IMR-90 (cell line): ENCODE measurements at regions not wholly inside any gene's neighbourhood (a gene's known extent, or its start where the extent isn't known, plus 50 kb on each side); places are given as distances from the start of the nearest gene placed in this dataset.

Experiments
- ATAC-seq: fragments of 200-7000 bp; cut with Tn5 transposase; 2 replicates; pipeline ENCODE4 v1.9.1; 2020; ENCODE audit warnings: low read depth, mild to moderate bottlenecking, moderate library complexity
- BruUV-seq: library from RNA; stranded (reverse); fragments of 400-500 nt; replicated peaks from 2 replicates; lab custom pipeline; 2021; lab: Mats Ljungman, UMichigan
- CTCF ChIA-PET: fragments of 300-600 bp; formaldehyde crosslinking; extraction: SDS; loops from one replicate; lab custom pipeline; 2021; ENCODE audit warnings: antibody characterized with exemption; lab: Yijun Ruan, JAX
- POLR2A ChIA-PET: fragments of 300-600 bp; sonication (Branson Sonifier 250); formaldehyde crosslinking; loops from one replicate; lab custom pipeline; 2022; ENCODE audit warnings: antibody characterized with exemption; ENCODE audit not compliant: unreplicated experiment; lab: Charles Lee
- DNase-seq: peaks from one replicate; pipeline ENCODE4 v3.0.0; 2013
- H2AFZ ChIP-seq: replicated peaks from 2 replicates; pipeline ENCODE3; 2013; ENCODE audit warnings: low read length, mild to moderate bottlenecking; ENCODE audit not compliant: poor library complexity
- H2AK5ac ChIP-seq: 2 replicates; pipeline ENCODE4 v1.6.1; 2013; ENCODE audit warnings: low read depth, low read length, inconsistent platforms
- H2AK9ac ChIP-seq: replicated peaks from 2 replicates; pipeline ENCODE3; 2013; ENCODE audit warnings: mild to moderate bottlenecking, low read depth, low read length, moderate library complexity; ENCODE audit not compliant: poor library complexity
- H2BK120ac ChIP-seq: 2 replicates; pipeline ENCODE4 v1.6.1; 2013; ENCODE audit warnings: low read depth, low read length, inconsistent platforms
- H2BK15ac ChIP-seq: 3 replicates; pipeline ENCODE4 v1.6.1; 2013; ENCODE audit warnings: low read depth, low read length, inconsistent platforms
- H2BK20ac ChIP-seq: 2 replicates; pipeline ENCODE4 v1.6.1; 2013; ENCODE audit warnings: low read depth, mild to moderate bottlenecking, inconsistent platforms, low read length, moderate library complexity
- H2BK5ac ChIP-seq: 2 replicates; pipeline ENCODE4 v1.6.1; 2013; ENCODE audit warnings: mild to moderate bottlenecking, low read depth, low read length, inconsistent platforms; ENCODE audit not compliant: poor library complexity, severe bottlenecking
- H3K14ac ChIP-seq: replicated peaks from 2 replicates; pipeline ENCODE4 v1.6.1; 2013; ENCODE audit warnings: low read depth, low read length, inconsistent platforms
- H3K18ac ChIP-seq: 2 replicates; pipeline ENCODE4 v1.6.1; 2013; ENCODE audit warnings: low read depth, low read length, control low read depth
- H3K23ac ChIP-seq: 2 replicates; pipeline ENCODE4 v1.6.1; 2013; ENCODE audit warnings: low read depth, low read length, inconsistent platforms
- H3K27ac ChIP-seq: 2 replicates; pipeline ENCODE4 v1.5.1; 2013; ENCODE audit warnings: mild to moderate bottlenecking, control low read depth, low read length; ENCODE audit not compliant: insufficient read depth
- H3K27me3 ChIP-seq: 2 replicates; pipeline ENCODE4 v1.6.1; 2013; ENCODE audit warnings: low read length; ENCODE audit not compliant: control insufficient read depth, insufficient read depth
- H3K36me3 ChIP-seq: 2 replicates; pipeline ENCODE4 v1.6.1; 2013; ENCODE audit warnings: low read length, mixed read lengths; ENCODE audit not compliant: control insufficient read depth, insufficient read depth
- H3K4ac ChIP-seq: 2 replicates; pipeline ENCODE4 v1.6.1; 2013; ENCODE audit warnings: low read depth, low read length, inconsistent platforms
- H3K4me1 ChIP-seq: 2 replicates; pipeline ENCODE4 v1.6.1; 2013; ENCODE audit warnings: low read length, mixed read lengths; ENCODE audit not compliant: control insufficient read depth, insufficient read depth
- H3K4me2 ChIP-seq: 2 replicates; pipeline ENCODE4 v1.6.1; 2013; ENCODE audit warnings: low read depth, mild to moderate bottlenecking, control low read depth, low read length, moderate library complexity
- H3K4me3 ChIP-seq: 2 replicates; pipeline ENCODE4 v1.5.1; 2013; ENCODE audit warnings: low read depth, mild to moderate bottlenecking, control low read depth, low read length, moderate library complexity; ENCODE audit not compliant: insufficient read depth
- H3K56ac ChIP-seq: 2 replicates; pipeline ENCODE4 v1.6.1; 2013; ENCODE audit warnings: low read length, inconsistent platforms; ENCODE audit not compliant: insufficient read depth; ENCODE audit errors: extremely low read depth
- H3K79me1 ChIP-seq, 2 experiments: 2 replicates each; pipeline ENCODE4 v1.6.1; 2013; ENCODE audit warnings: low read length in 2 of 2, inconsistent platforms in 1 of 2, low read depth in 1 of 2
- H3K9ac ChIP-seq: 2 replicates; pipeline ENCODE4 v1.6.1; 2013; ENCODE audit warnings: low read depth, low read length, control low read depth
- H3K9me1 ChIP-seq: 2 replicates; pipeline ENCODE4 v1.6.1; 2013; ENCODE audit warnings: low read length, inconsistent platforms; ENCODE audit not compliant: insufficient read depth
- H3K9me3 ChIP-seq: 2 replicates; pipeline ENCODE4 v1.6.1; 2013; ENCODE audit warnings: low read length; ENCODE audit not compliant: control insufficient read depth, insufficient read depth
- H4K20me1 ChIP-seq: 2 replicates; pipeline ENCODE4 v1.6.1; 2013; ENCODE audit warnings: low read length, inconsistent platforms; ENCODE audit not compliant: insufficient read depth
- H4K5ac ChIP-seq: 2 replicates; pipeline ENCODE4 v1.6.1; 2013; ENCODE audit warnings: mild to moderate bottlenecking, low read depth, low read length, control low read depth
- H4K8ac ChIP-seq, 2 experiments: 2 replicates each; pipeline ENCODE4 v1.6.1; 2013; ENCODE audit warnings: low read depth in 2 of 2, low read length in 2 of 2, control low read depth in 1 of 2, inconsistent platforms in 1 of 2
- H4K91ac ChIP-seq: 2 replicates; pipeline ENCODE4 v1.6.1; 2013; ENCODE audit warnings: low read depth, low read length, inconsistent platforms; ENCODE audit not compliant: insufficient read depth
- BHLHE40 ChIP-seq: fragments of 150-350 bp; IDR thresholded peaks from 2 replicates; pipeline ENCODE4 v1.6.1; 2016; ENCODE audit warnings: mild to moderate bottlenecking, low read depth, low read length
- CEBPB ChIP-seq: IDR thresholded peaks from 2 replicates; pipeline ENCODE4 v1.6.1; 2012; ENCODE audit warnings: low read depth, low read length, improper control_type of control experiment
- CHD1 ChIP-seq: IDR thresholded peaks from 2 replicates; pipeline ENCODE4 v1.6.1; 2012; ENCODE audit warnings: low read depth, low read length, improper control_type of control experiment
- FOS ChIP-seq: fragments of 150-350 bp; IDR thresholded peaks from 2 replicates; pipeline ENCODE4 v1.6.1; 2016; ENCODE audit warnings: low read depth, low read length
- MAFK ChIP-seq: IDR thresholded peaks from 2 replicates; pipeline ENCODE4 v1.6.1; 2012; ENCODE audit warnings: low read depth, low read length, improper control_type of control experiment
- MAZ ChIP-seq: IDR thresholded peaks from 2 replicates; pipeline ENCODE4 v1.6.1; 2012; ENCODE audit warnings: low read depth, mild to moderate bottlenecking, low read length, improper control_type of control experiment, moderate library complexity, borderline replicate concordance
- MXI1 ChIP-seq: IDR thresholded peaks from 2 replicates; pipeline ENCODE4 v1.6.1; 2012; ENCODE audit warnings: low read depth, mild to moderate bottlenecking, low read length, moderate library complexity, borderline replicate concordance
- NFE2L2 ChIP-seq: fragments of 150-350 bp; IDR thresholded peaks from 2 replicates; pipeline ENCODE4 v1.6.1; 2016; ENCODE audit warnings: low read depth, mild to moderate bottlenecking, low read length
- POLR2A ChIP-seq: IDR thresholded peaks from 2 replicates; pipeline ENCODE4 v1.6.1; 2012; ENCODE audit warnings: mild to moderate bottlenecking, low read depth, low read length
- RAD21 ChIP-seq: IDR thresholded peaks from 2 replicates; pipeline ENCODE4 v1.6.1; 2012; ENCODE audit warnings: low read length, improper control_type of control experiment
- RCOR1 ChIP-seq: IDR thresholded peaks from 2 replicates; pipeline ENCODE4 v1.6.1; 2012; ENCODE audit warnings: mild to moderate bottlenecking, low read length, improper control_type of control experiment; ENCODE audit not compliant: insufficient replicate concordance
- RFX5 ChIP-seq: IDR thresholded peaks from 2 replicates; pipeline ENCODE4 v1.8.0; 2012; ENCODE audit warnings: low read depth, mild to moderate bottlenecking, low read length, moderate library complexity
- SMC3 ChIP-seq: fragments of 150-350 bp; IDR thresholded peaks from 2 replicates; pipeline ENCODE4 v1.6.1; 2016; ENCODE audit warnings: low read depth, mild to moderate bottlenecking, antibody characterized with exemption, low read length, moderate library complexity
- dilution Hi-C: fragments of 300-500 bp; cut with HindIII; formaldehyde crosslinking; loops from one replicate; pipeline ENCODE4 v1.14.3; 2018; ENCODE audit warnings: low sequenced_read_pairs; ENCODE audit not compliant: unreplicated experiment
- in situ Hi-C: fragments of 300-500 bp; cut with MboI; formaldehyde crosslinking; loops from 3 replicates; pipeline ENCODE4 v1.14.3; 2019; ENCODE audit warnings: low sequenced_read_pairs, inconsistent platforms, mixed read lengths
- intact Hi-C: fragments of 100-400 bp; cut with micrococcal nuclease; formaldehyde crosslinking; loops from 2 replicates; pipeline ENCODE4 v1.10.0; 2022
- TF ChIP-seq, protein P1 (sequence below): conservative IDR thresholded peaks from 2 replicates; pipeline ENCODE4 v1.5.1; 2012; ENCODE audit warnings: mild to moderate bottlenecking, low read depth, low read length, improper control_type of control experiment
- TF ChIP-seq, protein P2 (sequence below): fragments of 150-350 bp; IDR thresholded peaks from 2 replicates; pipeline ENCODE4 v1.6.1; 2016; ENCODE audit warnings: low read depth, mild to moderate bottlenecking, low read length, moderate library complexity, borderline replicate concordance
- TF ChIP-seq, protein P3 (sequence below): fragments of 150-350 bp; IDR thresholded peaks from 2 replicates; pipeline ENCODE4 v1.6.1; 2017; ENCODE audit warnings: mild to moderate bottlenecking, antibody characterized with exemption, low read length, low read depth

DNA sequence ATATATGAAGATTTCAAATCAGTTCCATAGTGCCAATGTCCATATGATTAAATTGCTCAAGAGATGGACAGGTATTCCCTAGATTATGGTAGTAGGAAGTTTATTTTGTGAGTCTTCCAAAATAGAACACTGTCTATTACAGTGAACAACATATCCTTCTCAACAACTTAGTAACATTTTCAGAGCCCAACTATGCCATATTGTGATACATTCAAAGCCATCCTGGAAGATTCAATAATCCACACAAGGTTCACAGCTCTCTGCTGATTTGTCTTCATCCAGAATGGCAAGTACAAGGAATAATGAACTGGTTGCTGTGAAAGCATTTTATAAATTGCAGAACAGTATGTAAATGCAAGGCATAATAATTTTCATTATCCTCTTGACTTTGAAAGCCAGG lies 213.9 kb downstream of the CHRM2 start:
- no peaks in the 10 kb centered on the region for H3K27me3 ChIP-seq

More for the DNA sequence above, 213.9 kb downstream of the CHRM2 start:
- TF ChIP-seq RCOR1: no peak
- TF ChIP-seq SMC3: no peak
- TF ChIP-seq FOS: no peak
- no peak for TF ChIP-seq RFX5
- TF ChIP-seq CEBPB: no peak
- TF ChIP-seq NFE2L2: no peak
- no peak for TF ChIP-seq RAD21
- no peak for TF ChIP-seq CHD1
- no peak for TF ChIP-seq BHLHE40
- TF ChIP-seq POLR2A: no peak
- no peak for TF ChIP-seq MAFK
- TF ChIP-seq MXI1: no peak
- TF ChIP-seq MAZ: no peak
- TF ChIP-seq, protein P1, sequence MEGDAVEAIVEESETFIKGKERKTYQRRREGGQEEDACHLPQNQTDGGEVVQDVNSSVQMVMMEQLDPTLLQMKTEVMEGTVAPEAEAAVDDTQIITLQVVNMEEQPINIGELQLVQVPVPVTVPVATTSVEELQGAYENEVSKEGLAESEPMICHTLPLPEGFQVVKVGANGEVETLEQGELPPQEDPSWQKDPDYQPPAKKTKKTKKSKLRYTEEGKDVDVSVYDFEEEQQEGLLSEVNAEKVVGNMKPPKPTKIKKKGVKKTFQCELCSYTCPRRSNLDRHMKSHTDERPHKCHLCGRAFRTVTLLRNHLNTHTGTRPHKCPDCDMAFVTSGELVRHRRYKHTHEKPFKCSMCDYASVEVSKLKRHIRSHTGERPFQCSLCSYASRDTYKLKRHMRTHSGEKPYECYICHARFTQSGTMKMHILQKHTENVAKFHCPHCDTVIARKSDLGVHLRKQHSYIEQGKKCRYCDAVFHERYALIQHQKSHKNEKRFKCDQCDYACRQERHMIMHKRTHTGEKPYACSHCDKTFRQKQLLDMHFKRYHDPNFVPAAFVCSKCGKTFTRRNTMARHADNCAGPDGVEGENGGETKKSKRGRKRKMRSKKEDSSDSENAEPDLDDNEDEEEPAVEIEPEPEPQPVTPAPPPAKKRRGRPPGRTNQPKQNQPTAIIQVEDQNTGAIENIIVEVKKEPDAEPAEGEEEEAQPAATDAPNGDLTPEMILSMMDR: no peak
- TF ChIP-seq, protein P2, sequence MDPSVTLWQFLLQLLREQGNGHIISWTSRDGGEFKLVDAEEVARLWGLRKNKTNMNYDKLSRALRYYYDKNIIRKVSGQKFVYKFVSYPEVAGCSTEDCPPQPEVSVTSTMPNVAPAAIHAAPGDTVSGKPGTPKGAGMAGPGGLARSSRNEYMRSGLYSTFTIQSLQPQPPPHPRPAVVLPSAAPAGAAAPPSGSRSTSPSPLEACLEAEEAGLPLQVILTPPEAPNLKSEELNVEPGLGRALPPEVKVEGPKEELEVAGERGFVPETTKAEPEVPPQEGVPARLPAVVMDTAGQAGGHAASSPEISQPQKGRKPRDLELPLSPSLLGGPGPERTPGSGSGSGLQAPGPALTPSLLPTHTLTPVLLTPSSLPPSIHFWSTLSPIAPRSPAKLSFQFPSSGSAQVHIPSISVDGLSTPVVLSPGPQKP: no peak
- TF ChIP-seq, protein P3, sequence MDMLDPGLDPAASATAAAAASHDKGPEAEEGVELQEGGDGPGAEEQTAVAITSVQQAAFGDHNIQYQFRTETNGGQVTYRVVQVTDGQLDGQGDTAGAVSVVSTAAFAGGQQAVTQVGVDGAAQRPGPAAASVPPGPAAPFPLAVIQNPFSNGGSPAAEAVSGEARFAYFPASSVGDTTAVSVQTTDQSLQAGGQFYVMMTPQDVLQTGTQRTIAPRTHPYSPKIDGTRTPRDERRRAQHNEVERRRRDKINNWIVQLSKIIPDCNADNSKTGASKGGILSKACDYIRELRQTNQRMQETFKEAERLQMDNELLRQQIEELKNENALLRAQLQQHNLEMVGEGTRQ: no peak
- Histone ChIP-seq H3K4me2 (no peak overlapping the region), H3K9me1 (peaks cover 11% of the 10 kb centered on the region), H4K20me1 (no peaks in the 10 kb centered on the region), H3K9me3 (no peaks in the 10 kb centered on the region), H2BK120ac (peak overlapping the region; percentile 95), H3K23ac (peak overlapping the region; percentile 85), H3K4me3 (no peak overlapping the region), H2AK5ac (peak overlapping the region; percentile 88), H2BK5ac (peak overlapping the region; percentile 95), H3K18ac (peak overlapping the region; percentile 78), H2AFZ (no peak overlapping the region), H3K36me3 (peaks cover 9% of the 10 kb centered on the region), H2AK9ac (no peak overlapping the region), H4K91ac (peak overlapping the region; percentile 96), H3K4me1 (peaks cover 14% of the 10 kb centered on the region), H3K79me1 (peaks cover 35 to 37% of the 10 kb centered on the region in 2 experiments), H2BK15ac (peak overlapping the region; percentile 95), H3K9ac (peak overlapping the region; percentile 20; the same call in 1 of the 2 replicates), H4K8ac (peak overlapping the region; percentile 81 to 86), H3K27ac (peak overlapping the region; percentile 67; the same call in 1 of the 2 replicates), H3K4ac (peak overlapping the region; percentile 74), H3K56ac (peak overlapping the region; percentile 70), H4K5ac (peak overlapping the region; percentile 45), H2BK20ac (peak overlapping the region; percentile 96), H3K14ac (peak overlapping the region; percentile 87)
- in situ Hi-C loops: loop anchor here (5.0 kb wide), 1 partner anchor 205 kb away; no protein-coding TSS in a partner anchor
- ChIA-PET CTCF (no interaction called here), POLR2A (interaction anchor here (0.9 kb wide), 1 partner anchor 65 kb away, joined by 3 read pairs; no protein-coding TSS in a partner anchor)
- ATAC-seq: no peak
- dilution Hi-C loops: no loop called here
- no peak for DNase-seq
- no TSS peak for BruUV-seq
- intact Hi-C loops: loop anchor here (5.0 to 10.0 kb wide), 2 partner anchors 125 to 202 kb away; no protein-coding TSS in a partner anchor
